Suppressor macrophage treated with lipopolysaccharide for 1 hour (primary cell): ENCODE measurements at regions not wholly inside any gene's neighbourhood (a gene's known extent, or its start where the extent isn't known, plus 50 kb on each side); places are given as distances from the start of the nearest gene placed in this dataset.

Source experiments
- DNase-seq, 3 donors: peaks; one replicate each; pipeline ENCODE4 v3.0.0-alpha.2; 2020 to 2022

DNA sequence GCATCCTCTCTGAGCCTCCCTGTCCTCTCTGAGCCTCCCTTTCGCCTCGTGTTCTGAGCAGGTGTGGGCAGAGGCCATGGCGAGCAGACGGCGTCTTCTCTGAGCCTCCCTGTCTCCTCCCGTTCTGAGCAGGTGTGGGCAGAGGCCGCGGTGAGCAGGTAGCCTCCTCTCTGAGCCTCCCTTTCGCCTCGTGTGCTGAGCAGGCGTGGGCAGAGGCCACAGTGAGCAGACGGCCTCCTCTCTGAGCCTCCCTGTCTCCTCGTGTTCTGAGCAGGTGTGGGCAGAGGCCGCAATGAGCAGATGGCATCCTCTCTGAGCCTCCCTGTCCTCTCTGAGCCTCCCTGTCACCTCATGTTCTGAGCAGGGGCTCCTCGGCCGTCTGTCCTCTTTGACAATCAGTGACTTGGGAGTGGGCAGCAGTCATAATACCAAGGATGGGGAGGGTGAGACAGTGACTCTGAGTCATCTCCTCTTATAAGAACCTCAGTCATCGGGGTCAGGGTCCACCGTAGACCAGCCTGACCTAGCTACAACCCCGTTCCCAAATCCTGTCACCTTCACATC, 395.1 kb upstream of the SALL3 start:
- no peak for DNase-seq

GRCh38 chr18:78586586-78586985, 393.0 kb upstream of the SALL3 start:
- DNase-seq, result no peak

DNA sequence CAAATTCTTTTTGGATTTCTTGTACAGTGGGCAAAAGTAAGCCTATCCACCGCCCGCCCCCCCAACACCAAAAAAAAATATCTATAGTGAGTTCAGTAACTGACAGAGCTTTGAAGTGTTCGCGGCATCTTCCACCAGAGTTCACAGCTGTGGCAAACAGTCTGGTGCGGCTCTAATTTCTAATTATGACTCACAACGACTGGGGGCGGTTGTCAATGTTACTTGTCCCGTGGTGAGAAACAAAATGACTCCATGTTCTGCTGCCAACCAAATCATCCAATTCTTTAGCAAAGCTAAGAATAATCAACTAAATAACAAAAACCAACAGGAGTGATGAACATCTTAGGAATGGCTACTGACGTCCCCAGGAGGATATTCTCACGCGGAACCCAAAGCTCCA, 392.5 kb upstream of the SALL3 start:
- DNase-seq, result no peak

DNA sequence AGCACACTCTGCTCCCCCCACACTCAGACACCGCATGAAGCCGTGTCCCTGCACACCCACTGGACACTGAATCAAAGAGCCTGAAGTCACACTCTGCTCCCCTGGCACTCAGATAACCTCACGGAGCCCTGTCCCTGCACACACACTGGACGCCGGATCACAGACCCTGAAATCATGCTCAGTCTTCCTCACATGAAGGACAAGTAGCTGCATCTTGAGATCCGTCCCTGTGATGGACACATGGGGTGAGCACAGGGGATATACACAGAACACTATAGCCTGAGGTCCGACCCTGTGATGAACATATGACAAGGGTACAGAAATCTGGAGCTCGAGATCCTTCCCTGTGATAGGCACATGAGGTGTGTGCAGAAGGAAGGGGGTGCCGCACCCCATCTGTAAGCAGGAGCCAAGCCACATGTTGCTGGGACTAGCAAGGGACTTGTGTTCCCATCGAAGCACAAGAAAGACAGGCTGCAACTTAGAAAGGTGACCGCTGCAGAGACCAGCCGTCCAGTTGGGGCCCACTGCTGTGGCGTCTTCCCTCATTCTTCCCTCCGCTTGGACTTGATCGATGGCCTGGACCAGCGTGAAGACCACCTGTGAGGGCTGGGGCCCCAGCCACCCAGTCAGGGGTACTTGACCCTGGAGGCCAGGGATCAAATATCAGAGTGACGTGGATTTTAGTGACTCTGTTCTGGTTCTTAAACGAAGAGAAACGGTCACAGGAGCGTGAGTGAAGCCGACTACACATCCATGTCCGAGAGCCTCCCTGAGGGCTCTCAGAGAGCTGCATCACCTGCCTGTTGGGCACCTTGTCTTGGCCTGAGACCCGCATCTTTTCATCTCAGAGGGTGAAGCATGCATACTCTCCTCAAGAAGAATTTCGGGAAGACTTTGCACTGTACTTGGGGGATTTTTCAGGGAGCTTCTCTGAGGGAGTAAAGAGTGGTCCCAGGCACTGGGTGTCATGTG, 391.7 kb upstream of the SALL3 start:
- DNase-seq, result no peak

GRCh38 chr18:78589916-78590437, 389.6 kb upstream of the SALL3 start:
- no peak for DNase-seq

GRCh38 chr18:78595453-78595852, 384.2 kb upstream of the SALL3 start:
- no peak for DNase-seq

GRCh38 chr18:78595924-78596573, 383.6 kb upstream of the SALL3 start:
- DNase-seq, result no peak

DNA sequence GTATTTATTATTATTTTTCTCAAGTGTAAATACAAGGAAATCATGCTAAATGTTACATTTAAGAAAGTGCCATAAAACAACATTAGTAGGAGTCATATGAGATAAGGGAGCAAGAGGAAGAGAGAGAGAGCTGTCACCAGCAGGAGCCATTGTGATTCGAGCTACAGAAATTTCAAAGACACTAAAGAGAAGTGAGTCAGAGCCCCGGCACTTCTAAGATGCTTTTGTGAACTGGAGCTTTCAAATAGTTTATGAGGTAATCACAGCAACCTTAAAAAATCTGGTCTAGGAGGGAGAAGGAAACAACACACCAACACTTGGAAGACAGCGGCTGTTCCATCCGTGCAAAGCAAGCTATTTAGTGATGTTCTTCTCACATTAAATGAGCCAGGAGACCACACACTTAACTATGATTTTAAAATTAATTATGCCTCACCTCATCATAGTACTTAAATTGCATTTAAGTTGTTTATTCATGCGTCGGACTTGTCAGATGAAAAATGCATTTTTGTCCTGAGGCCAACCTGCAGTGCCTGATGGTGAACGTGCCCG, 382.7 kb upstream of the SALL3 start:
- DNase-seq, result no peak

GRCh38 chr18:78601349-78601748, 378.3 kb upstream of the SALL3 start:
- no peak for DNase-seq

GRCh38 chr18:78601923-78602322, 377.7 kb upstream of the SALL3 start:
- DNase-seq, result no peak

- DNase-seq, result no peak
These were observed 377.2 kb upstream of the SALL3 start for GRCh38 chr18:78602430-78602829.

DNA sequence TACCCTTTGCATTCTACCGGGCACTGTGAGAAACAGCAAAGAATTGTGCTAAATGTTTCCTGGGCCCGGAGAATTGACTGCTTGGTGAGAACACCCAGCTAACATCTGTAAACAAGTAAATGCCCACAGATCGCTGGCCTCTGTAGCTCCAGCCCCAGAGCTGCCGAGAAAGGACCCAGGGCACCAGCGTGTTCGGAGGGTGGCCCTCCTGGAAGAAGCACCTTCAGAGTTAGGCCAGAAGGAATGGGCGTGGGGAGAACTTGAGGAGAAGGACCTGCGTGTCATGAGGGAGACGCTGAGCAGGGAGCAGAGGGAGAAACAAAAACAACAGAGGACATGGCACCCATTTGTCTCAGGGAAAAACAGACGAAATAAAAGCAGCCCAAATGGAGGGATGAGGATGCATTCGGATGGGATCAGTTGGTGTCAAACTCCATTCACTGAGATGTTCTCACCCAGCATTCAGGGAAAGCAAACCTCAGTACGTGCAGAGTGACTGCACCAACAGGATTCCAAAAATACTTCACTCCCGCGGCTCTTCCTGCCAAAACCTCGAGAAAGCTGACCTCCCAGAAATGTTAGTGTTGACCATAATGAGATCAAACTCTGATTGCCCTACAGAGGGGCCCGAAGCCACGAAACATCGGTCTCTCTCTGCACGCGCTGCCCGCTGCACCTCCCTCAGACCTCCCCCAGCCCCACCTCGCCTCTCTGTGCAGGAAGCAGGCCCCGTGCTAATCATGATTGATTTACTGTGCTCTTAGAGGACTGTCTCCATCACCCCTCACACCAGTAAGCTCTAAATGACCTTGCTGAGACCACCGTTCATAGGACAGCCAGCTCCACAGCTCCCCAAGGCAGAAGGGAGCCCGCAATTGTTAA, 376.3 kb upstream of the SALL3 start:
- DNase-seq, result no peak

GRCh38 chr18:78605255-78605654, 374.4 kb upstream of the SALL3 start:
- no peak for DNase-seq

DNA sequence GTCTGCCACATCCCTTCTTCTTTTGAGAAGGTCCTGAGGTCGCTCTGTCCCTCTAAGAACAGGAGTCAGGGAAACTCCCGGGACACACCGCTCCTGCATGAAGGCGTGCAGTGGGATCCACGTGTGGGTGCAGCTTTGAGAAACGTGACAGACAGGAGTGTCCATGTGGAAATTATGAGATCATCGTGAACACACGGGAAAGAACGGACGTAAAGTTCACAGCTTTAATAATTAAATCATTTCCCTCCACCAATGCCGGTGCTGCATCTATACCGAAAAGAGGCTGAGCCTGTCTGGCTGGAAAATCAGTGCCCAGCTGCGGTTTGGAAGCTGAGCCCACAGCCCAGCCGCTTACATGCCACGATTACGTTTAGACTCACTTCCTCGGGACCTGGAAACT, 372.4 kb upstream of the SALL3 start:
- no peak for DNase-seq

GRCh38 chr18:78607784-78608183, 371.8 kb upstream of the SALL3 start:
- DNase-seq, result no peak

DNA sequence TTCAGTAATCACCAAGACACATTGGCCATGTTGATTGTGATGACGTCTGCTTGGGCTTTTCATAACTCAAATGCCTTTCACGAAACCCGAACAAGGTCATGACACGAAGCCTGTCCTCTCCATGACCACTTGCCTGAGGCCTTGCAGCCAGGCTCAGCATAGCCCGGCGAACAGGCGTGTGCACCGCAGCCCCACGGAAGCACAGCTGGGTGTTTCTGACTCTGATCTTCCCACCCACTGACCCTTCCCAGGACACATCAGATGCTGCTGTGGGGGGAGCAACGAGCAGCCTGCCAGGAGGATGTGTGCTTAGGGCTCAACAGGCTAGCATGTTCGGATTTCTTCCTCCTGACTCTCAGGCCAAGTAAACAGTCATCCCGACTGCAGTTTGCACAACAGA, 369.4 kb upstream of the SALL3 start:
- no peak for DNase-seq

DNA sequence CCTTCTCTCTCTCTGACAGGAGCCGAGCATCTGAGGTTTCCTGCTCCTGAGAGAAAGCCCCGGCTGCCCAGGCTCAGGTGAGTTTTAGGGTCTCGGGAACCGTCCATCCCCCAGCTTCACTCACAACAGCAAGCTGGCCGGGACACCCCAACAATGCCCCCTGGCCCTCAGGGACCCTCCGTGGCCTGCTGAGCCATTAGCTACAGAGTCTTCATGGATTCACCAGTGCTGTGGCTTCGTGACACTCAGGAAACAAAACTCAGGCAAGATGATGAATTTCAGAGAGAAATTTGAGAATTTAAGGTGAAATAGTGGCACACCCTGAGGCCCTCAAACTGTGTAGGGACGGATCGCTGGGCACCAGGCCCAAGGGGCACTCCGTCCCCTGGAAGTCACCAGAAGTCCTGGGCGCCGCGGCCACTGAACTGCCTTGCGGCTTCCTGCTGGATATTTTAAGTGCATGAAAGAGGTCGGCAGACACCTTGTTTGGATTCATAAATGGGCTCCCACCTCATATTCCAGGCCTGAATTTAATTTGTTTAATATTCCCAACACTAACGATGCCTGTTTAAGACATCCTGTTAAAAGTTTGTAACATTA, 368.3 kb upstream of the SALL3 start:
- no peak for DNase-seq

DNA sequence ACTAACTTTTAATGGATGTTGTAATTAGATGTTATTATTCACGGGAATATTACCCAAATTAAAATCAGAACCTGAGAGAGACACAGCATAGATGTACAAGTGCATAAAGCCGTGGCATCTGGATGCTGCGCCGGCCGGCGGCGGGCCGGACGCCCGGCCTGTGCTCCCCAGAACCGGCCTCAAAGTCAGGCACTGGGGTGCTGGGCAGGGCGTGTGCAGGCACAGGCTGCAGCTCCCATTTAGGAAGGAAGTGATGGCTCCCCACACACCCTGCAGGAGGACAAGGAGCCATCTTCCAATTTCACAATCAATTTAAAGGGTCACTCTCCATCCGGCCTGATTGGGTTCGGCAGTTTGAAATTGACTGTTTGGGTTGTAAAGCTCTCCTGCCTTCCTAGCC, 367.7 kb upstream of the SALL3 start:
- DNase-seq, result no peak

- no peak for DNase-seq
These were observed 367.3 kb upstream of the SALL3 start for GRCh38 chr18:78612318-78612717.

- no peak for DNase-seq
These were observed 366.8 kb upstream of the SALL3 start for GRCh38 chr18:78612801-78613200.

GRCh38 chr18:78618726-78619125, 360.9 kb upstream of the SALL3 start:
- no peak for DNase-seq

DNA sequence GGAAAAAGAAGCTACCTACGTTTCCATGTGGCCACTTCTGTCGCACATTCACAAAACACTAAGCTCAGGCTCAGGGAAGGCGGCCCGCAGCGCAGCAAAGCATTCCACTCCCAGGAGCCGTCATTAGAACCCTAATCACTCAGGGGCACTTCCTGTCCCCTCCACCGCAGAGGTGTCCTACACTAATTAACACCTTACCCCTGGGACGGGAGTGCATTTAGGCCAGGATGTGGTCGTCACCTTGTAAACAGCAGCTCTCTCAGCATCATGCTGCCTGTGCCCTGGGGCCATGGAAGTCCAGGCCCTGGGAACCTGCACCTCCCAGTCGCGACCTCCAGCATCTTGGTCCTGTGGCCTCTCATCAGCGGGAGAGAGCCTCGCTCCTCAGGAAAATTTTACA, 359.8 kb upstream of the SALL3 start:
- no peak for DNase-seq
